Suprapubic skin (tissue), 3 donors: ENCODE measurements at regions not wholly inside any gene's neighbourhood (a gene's known extent, or its start where the extent isn't known, plus 50 kb on each side); places are given as distances from the start of the nearest gene placed in this dataset.

ENCODE experiments used
- CTCF ChIP-seq, 2 donors: fragments of 200-600 bp in 1 of 2; fragments of 450-650 bp in 1 of 2; sonication (generic) in 1 of 2; IDR thresholded peaks; one replicate each; pipeline ENCODE4 v1.5.1; 2016 to 2019; ENCODE audit warnings: antibody characterized with exemption in 2 of 2, mild to moderate bottlenecking in 1 of 2, moderate library complexity in 1 of 2
- POLR2A ChIP-seq, 2 donors: fragments of 450-650 bp; IDR thresholded peaks; one replicate each; pipeline ENCODE4 v1.6.1; 2017; ENCODE audit warnings: antibody characterized with exemption in 2 of 2, mild to moderate bottlenecking in 2 of 2, moderate library complexity in 2 of 2

GRCh38 chr3:194871143-194871863 lies 185.6 kb downstream of the FAM43A start:
- TF ChIP-seq POLR2A (IDR thresholded peaks at IDR 0.05) (no peak), CTCF (IDR thresholded peaks at IDR 0.05) (no peak)
